Activated gamma-delta T cell (primary cell): ENCODE measurements at regions not wholly inside any gene's neighbourhood (a gene's known extent, or its start where the extent isn't known, plus 50 kb on each side); places are given as distances from the start of the nearest gene placed in this dataset.

Experiments
- DNase-seq: peaks from one replicate; lab custom pipeline; 2025; lab: John Stamatoyannopoulos, UW

DNA sequence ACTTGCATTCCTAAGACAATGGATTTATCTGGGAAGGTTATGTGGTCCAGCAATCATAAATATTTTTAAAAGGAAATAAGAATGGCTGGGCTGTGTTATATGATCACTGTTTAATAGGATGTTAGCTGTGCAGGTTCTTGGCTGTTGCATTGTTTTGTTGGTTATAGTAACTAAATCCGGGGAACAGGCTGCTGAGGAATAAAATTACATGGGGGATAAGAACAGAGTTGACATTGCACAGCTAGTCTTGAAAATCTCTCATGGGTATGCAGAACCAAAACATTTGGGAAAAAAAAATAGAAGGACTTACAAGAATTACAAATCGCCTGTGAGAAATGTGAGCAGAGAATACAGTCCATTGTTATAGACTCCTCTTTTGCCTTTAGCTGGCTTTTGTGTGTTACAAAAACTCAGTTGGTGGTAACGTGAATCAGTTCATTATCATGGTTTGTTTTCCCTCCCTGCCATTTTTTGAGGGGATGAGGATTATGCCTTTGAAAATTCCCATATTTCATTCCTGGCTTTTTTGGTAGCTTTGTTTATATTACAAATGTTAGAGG is 375.3 kb upstream of the DAB2 start:
- DNase-seq = no peak

DNA sequence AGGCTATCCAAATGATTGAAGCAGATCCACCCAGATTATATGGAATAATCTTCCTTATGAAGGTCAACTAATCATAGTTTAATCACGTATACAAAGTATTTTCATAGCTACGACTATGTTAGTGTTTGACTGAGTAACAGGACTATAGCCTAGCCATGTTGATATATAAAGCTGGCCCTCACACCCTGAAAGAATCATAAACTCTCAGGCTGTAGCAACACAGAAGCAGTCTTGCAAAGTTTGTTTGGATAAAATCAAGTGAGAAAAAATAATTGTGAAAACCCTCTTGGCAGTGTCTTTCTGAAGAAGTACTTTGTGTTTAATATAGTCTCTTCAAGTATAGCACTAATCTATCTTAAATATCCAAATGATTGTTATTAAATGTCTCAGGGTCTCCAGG is 374.5 kb upstream of the DAB2 start:
- no peak for DNase-seq

DNA sequence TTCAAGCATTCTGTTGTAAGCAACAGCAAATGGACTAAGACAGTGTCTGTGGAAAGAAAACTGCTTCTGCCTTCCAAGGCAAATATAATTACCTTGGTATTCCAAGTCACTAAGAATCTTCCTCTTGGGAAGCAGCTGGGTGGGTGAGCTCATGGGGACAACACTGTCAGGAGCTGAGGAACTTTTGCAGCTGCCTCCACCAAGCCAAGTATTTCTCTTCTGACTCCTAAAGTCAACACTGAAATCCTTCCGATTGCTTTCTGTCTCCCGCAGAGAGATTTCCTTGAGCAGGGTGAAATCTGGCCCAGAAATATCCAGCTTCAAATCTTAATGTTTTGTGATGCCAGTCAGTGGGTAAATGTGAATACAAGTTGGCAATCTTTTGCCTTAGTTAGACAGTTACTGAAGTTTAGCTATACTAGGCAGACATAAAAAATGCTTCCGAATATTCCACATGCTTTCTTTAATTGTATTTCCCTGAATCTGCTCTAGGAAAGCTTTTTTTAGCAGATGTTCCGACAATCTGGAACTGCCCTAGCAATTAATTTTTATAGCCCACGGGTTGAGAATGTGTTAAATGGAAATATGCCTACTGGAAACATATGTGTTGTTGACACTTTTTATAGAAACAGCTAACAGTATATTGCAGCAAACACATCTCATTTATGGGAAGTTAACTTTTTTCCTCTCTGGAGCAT is 369.9 kb upstream of the DAB2 start:
- DNase-seq = no peak

DNA sequence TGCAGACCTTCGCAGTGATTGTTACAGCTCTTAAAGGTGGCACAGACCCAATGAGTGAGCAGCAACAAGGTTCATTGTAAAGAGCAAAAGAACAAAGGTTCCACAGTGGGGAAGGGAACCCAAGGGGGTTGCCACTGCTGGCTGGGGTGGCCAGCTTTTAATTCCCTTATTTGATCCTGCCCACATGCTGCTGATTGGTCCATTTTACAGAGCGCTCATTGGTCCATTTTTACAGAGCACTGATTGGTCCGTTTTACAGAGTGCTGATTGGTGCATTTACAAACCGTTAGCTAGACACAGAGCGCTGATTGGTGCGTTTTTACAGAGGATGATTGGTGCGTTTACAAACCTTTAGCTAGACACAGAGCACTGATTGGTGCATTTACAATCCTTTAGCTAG is 360.6 kb upstream of the DAB2 start:
- DNase-seq = no peak

DNA sequence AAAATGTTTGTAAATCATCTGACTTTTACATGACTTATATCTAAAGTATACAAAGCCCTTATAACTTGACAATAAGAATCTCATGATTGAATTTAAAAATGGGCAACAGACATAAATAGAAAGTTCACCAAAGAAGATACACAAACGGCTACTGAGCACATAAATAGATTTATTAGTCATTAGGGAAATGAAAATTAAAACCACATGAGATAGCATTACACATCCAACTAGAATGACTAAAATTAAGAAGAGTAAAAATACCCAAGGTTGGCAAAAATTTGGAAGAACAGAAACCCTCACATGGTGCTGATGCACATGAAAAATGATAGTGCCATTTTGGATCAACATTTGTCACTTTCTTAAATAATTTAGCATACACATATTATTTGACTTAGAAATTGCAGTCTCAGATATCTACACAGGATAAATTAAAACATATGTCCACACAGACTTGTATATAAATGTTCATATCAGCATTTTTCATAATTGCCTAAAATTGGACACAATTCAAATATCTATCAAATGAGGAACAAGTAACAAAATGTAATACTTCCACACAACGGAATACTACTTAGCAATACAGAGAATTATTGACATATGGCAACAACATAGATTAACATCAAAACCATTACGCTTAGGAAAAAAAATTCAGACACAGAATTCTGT is 359.1 kb upstream of the DAB2 start:
- no peak for DNase-seq

DNA sequence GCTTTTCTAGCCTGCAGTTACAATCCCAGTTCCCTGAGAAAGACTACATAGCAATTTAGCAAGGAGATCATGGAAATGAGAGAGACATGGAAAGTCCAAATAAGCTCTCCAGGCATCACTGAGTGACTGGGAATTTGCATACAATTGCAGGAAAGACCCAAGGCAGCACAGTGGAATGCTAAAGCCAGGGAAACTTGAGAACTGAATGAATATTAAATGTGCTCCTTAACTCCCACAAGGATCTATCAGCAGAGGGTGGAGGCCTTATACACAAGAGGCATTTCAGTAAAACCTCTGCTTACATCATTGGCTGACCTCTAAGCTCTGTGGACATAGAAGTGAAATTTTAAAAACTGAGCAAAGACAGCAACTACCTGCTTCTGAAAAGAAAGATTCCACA is 355.6 kb upstream of the DAB2 start:
- no peak for DNase-seq

DNA sequence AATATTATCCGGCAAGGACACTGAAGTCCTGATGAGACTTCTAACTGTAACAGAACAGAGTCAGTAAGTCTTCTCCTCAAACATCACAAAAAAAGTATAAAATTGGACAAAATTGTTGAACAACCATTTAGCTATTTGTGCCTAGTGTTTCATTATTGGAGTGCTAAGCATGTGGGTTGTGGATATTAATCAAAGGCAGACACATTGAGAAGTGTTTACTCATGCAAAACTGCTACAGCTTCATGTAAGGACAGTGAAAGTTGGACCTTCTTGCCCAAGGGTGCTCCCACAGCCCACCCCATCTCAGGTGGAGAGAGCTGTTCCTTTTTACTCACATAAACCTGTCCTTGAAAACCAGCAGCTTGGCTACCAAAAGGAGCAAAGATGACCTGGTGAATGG is 355.1 kb upstream of the DAB2 start:
- no peak for DNase-seq

DNA sequence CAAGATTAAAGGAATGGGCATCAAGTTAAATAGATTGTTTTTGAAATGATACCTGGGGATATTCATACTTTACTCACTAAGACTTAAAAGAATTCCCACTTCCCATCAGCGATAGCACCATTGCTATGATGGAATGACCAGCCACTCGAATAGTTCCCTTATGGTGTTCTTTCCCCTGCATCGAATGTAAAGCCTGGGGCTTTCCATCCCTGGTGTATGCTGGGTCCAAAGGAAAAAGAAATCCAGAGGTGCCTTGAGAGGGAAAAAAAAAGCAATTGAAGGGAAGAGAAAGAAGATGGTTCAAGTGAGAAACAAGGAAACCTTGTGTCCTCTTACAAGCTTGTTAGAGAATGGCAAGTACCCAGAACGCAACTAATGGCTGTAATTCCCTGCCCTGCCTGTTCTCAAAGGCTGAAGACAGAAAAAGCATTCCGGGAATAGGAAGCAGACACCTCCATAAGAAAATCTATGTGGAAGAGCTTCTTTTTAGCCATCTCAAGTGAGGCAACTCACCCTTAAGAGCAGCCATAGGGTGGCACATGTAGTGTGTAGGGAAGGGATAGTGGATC is 351.1 kb upstream of the DAB2 start:
- no peak for DNase-seq

DNA sequence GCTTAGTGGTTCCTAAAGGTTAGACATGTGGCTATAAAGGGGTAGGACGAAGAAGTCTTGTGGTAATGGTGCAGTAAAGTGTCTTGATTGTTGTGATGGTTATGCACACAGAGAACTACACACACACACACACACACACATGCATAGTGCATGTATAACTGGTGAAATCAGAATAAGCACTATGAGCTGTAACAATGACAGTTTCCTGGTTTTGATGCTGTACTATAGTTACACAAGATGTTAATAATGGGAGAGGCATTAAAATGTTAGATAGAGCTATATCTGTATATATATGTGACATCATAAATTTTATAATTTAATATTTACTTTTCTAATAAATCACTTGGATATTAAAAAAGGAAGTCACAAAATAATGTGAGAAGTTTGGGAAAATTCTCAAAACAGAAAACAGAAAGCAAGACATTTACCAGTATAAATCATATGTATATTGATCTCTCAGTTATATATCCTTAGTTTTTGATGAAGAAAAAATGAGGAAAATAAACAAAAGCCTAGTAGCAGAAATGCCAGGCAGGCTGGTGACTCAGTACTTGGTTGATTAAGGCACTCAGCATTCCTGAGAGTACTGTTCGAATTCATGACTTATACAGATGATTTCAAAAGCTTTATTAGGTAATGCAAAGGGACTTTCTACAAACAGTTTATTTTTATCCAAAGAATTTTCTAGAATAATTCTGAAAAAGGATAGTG is 350.5 kb upstream of the DAB2 start:
- no peak for DNase-seq

DNA sequence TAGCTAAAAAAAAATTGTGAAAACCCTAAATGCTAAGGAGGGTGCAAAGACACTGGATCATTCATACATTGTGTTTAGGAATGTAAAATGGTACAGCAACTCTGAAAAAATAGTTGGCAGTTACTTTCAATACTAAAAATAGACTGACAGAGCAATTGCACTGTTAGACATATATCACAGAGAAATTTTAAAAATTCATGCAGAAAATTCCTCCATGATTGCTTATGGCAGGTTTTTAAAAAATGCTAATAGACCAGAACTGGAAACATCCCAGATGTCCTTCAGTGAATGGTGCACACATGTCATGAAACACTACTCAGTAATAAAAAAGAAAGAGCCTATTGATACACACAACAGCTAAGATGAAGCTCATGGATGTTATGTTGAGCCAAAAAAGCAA is 349.8 kb upstream of the DAB2 start:
- no peak for DNase-seq

DNA sequence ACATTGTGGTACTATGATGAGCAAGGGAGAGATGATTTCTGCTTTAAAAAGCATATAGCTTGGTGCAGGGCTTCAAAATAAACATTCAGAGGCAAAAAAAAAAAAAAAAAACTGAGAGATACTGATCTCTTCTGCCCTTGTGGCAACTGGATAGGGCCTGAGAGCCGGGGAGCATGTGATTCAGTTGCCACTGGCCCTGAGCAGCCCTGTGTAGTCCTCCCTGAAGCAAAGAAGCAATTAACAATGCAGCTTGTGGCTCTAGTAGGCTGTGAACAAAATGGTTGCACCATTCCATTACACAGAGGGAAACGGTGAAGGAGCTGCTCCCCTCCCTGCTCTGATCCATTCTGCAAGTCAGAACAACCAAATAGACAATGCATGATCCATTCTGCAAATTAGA is 347.5 kb upstream of the DAB2 start:
- DNase-seq = no peak

DNA sequence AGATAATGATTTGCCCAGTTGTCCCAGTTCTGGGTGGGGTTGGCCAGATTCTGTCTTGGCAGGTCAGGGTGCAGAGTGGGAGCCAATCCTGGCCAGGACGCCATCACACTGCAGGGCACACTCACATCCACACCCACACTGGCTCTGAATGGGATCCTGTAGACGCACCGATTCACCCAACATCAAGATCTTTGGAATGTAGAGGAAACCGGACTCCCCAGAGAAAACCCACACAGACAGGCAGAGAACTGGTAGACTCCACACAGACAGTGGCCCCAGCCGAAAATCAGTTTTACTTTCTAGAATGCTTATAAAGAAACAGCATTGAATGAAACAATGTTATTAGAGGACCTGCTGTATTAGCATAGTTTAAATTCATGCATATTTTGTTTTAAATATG is 343.1 kb upstream of the DAB2 start:
- DNase-seq = no peak

DNA sequence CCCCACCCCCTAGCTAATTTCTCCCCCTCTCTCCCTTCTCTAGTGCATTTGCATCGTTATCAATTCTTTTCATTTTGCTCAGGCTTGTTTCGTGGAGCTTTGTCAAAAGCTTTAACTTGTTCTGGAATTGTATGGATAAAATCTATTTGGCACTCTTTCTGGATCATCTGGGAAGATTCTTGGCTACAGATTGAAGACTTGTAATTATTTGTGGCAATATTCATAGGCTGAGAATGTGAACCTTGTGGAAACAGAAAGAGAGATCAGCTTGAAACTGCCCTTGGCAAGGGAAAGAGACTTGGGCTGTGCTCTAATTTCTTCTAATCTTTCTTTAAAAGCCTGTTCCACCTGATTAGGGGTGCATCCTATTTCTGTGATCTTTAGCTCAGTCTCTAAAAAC is 340.6 kb upstream of the DAB2 start:
- DNase-seq = no peak

DNA sequence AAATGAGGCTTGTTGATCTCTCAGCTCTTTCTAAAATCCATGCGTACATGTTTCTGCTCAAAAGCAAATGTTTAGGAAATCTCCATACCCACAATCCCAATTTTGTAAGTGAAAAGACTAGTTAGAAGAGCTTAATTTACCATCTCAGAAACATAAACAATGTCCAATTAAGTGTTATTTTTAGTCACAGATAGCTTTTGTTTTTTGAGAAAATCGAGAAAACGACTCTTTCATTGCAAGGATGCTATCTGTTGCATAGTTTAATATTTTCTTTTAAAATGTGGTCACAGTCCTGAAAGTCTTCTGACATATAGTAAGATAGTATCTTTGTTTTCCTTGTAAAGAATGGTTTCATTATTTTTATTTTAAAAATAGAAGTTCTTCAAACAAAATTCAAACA is 338.0 kb upstream of the DAB2 start:
- DNase-seq = no peak

DNA sequence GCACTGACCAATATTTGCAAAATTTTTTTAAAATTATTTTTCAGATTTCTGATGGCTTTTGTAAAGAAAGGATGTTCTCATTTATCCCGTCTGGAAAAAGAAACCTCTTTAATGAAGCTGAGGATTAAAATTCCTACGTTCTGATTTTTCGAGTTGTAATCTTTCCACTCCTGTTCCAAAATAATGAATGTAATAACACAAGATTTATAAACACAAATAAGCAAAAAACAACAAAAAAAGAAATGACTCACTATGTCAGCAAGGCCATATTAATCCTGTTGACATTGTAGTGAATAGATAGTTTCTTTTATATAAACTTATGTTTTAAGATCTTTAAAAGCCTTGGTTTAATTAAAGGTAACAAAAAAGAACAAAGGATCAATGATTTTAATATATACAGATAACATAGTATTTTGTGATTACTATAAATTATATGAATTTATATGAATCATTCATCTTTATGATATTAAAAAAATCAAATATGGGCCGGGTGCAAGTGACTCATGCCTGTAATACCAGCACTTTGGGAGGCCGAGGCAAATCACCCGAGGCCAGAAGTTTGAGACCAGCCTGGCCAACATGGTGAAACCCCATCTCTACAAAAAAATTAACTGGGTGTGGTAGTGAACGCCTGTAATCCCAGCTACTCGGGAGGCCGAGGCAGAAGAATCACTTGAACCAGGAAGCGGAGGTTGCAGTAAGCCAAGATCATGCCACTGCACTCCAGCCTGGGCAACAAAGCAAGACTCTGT is 336.6 kb upstream of the DAB2 start:
- DNase-seq = no peak

DNA sequence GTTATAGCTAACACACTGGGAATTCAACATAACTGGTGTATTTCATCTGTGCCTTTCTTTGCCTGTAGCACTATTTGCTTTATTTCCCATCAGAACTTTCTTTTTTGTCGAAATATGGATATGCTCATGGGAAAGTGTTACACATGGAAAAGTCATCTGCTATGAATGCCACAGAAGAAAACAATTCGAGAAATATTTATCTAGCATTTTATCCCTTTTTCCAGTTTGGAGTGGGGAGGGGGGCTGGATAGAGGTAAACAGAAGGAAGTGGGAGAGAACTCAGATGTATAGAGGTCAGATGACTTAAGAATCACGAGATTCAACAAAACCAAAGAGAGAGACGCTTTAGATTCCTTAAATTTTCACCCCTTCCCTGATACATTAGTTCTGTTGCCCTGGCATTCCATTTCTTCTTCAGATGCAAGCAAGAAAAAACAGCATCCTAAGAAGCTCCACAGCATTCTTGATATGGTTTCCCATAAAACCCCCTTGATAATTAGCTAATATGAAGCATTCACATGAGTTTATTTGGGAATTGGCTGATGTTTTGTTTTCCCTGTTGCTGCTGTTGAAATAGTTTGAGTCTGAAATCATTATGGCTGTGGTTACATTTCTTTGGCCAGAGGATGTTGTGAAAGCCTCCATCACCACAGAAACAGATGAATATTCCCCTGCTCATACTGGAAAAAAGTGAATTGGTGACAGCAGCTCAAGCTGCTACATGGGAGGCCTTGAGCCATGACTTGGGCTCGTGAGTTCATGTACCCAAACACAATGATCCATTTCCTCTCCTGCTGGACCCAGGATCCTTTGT is 335.8 kb upstream of the DAB2 start:
- no peak for DNase-seq

DNA sequence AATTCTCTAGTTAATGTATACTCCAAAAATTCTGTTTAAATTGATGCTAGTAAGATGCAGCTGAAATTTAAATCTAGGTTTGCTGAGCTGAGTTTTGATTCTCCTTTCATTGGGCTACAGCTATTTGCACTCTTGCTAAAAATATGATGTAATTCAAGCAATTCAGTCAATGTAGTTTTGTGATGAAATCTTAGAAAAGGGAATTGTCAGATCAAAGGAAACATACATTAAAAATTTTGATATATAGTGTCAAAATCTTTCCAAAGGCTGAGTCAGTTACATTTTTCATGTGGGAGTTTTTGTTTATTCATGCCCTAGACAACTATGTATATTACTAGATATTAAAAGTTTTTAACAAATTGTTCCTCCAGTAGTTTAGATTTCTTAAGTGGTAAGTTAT is 334.9 kb upstream of the DAB2 start:
- no peak for DNase-seq

DNA sequence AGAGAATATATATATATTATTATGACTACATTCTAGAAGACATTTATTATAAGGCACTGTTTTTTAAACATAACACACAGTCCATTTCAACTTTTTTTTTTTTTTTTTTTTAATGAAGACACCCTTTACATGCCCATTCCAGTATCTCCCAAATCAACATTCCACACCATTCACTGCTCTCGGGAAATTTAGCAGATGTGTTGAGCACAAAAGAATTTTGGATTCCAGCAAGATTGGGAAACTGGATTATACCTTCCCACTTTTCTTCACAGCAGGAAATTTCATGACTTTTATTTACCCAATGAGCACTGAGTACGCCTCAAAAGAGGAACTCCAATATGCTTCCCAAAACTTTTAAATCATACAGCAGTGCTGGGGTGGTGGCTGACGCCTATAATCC is 333.6 kb upstream of the DAB2 start:
- no peak for DNase-seq

DNA sequence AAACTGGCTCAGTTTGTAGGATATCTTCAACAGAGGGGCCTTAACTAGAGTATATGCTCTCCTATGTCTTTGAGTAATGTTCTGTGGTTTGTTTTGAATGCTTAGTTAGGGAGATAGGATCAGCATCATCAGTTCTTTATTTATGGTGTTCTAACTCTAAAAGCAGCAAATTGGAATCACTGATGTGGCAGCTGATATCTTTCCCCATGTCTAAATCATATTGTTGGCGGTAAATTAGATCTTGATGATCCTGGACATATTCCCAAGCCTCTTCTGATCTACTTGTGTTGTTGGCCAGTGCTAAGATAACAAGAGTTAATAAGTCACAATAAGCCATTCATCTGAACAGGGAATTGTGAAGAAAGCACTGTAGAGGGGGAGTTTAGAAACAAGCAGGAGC is 332.4 kb upstream of the DAB2 start:
- DNase-seq = no peak

DNA sequence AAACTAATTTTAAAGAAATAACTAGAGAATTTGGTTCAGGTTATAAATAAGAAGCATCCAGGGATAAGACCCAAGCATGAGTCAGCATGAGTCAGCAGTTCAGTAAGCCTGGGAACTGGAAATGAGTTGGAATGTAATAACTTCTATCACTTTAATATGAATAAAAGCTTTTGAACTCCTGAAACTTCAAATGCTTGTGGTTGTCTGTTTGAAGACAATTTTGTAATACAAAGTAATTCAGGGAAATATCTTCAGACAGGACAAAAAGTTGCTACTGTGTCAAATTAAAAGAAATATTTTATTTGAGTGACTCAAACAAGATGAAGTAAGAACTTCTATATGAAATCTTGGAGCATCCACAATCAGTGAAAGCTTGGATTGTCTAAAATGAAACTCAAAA is 331.2 kb upstream of the DAB2 start:
- DNase-seq = no peak

DNA sequence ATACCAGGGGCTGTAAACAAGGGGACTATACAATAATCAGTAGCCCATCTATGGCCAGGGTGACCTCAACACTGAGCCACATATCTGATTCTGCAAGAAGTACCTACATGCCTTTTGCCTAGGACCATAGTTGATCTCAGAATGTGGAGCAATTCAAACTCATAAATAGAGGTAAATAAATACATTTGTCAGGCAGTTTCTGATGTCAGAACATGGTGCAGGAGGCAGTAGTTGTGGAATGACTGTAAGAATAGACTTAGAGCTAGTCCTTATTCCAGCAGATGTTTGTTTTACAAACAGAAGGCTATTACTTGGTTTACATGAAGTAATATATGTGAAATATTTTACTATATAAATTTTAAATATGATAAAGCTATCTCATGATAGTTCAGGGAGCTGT is 330.7 kb upstream of the DAB2 start:
- DNase-seq = no peak
